NCI-H524 treated with DMSO at 0.1 percent for 48 hours (cell line): ENCODE measurements at regions not wholly inside any gene's neighbourhood (a gene's known extent, or its start where the extent isn't known, plus 50 kb on each side); places are given as distances from the start of the nearest gene placed in this dataset.
"Not testable (repeated sequence)": the region's sequence is repeated elsewhere in the genome, so short reads cannot be mapped to it uniquely, and the experiment has no call there.

ENCODE experiments used
- DNase-seq: peaks from one replicate; lab custom pipeline; 2025; lab: John Stamatoyannopoulos, UW

- no peak for DNase-seq
These were observed 366.8 kb upstream of the DPYD start for GRCh38 chr1:98287626-98288025.

DNA sequence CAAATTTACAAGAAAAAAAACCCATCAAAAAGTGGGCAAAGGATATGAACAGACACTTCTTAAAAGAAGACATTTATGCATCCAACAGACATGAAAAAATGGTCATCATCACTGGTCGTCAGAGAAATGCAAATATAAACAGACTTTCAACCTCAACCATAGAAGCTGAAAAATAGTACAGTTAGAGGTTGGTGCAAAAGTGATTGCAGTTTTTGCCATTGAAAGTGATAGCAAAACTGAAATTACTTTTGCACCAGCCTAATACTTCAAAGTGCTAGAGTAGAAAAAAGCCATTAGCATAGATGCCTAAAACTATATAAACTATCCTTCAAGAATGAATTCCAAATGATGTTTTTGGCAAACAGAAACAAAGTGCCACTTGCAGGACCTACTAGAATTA, 365.8 kb upstream of the DPYD start:
- no peak for DNase-seq

DNA sequence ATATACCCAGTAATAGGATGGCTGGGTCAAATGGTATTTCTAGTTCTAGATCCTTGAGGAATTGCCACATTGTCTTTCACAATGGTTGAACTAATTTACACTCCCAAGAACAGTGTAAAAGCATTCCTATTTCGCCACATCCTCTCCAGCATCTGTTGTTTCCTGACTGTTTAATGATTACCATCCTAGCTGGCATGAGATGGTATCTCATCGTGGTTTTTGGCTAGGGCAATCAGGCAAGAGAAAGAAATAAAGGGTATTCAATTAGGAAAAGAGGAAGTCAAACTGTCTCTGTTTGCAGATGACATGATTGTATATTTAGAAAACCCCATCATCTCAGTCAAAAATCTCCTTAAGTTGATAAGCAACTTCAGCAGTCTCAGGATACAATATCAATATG, 364.5 kb upstream of the DPYD start:
- DNase-seq: not testable (repeated sequence)

- DNase-seq: no peak
These were observed 359.2 kb upstream of the DPYD start for GRCh38 chr1:98280049-98280448.

DNA sequence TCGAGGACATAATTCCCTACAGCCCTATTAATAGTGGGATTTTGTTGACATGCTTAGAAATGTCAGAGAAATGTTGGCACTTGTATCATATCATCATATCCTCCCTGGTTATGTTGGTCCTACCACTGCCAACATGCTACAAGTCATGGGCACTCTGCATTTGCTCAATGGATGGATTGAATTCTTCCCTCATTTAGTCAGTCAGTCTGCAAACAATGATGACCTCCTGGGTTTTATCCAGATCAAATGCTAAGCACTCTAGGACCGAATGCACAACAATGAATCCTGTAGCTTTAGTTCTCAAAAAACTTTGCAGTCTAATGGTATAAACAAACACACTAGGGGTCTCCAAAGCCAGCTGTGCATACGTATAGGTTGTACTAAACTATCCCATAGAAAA, 357.2 kb upstream of the DPYD start:
- no peak for DNase-seq

DNA sequence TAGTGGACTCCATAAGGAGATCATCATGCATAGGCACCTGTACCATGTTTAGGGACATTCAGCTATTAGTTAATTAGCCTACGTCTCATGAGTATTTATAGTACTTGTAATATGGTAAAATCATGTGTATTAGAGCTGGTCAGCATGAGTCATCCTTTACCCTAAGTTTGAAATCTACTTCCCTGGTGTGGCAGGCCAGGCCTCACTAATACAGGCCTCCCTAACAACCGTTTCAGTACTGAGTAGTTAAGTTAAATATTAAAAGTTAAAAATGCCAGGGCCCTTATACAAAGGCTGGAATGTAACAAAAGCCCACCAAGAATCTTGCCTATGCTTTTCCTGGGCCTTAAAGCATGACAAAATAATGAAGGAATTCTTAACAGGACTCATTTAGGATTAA, 356.3 kb upstream of the DPYD start:
- no peak for DNase-seq

DNA sequence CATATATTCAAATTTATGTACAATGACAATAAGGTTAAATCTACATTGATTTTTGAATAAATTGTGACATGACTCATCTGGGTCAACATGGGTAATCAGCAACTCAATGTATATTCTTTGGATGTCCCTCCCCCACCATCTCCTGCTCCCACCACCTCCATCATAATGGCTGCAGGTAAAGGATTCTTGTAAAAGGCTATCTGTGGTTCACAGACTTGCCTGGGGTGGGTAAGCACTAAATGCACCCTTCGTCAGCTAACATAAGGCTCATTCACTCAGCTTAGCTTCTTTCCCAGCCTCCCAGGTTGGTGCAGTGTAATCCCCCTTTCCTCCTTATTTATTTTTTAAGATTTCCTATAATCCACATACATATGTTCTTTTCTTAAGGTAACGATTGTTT, 355.7 kb upstream of the DPYD start:
- DNase-seq: no peak

- DNase-seq: no peak
These were observed 347.5 kb upstream of the DPYD start for GRCh38 chr1:98268316-98268715.

DNA sequence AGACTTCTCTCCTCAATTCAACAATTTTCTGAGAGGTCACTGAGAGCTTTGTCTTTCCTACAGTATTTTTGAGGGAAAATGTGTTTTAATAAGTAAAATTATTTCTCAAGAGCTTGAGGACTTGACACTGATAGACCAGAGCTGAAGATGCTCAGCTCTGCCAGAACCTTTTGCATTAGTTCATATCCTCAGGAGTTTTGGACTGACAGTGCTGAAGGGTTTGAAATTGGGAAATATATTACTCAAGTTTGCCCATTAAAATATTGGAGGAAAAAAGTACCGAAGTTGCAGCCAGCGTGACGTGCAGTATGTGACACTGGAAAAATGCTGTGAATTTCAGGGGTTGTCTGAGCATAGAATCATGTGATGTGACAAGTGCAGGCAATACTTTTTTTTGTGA, 346.6 kb upstream of the DPYD start:
- no peak for DNase-seq

- no peak for DNase-seq
These were observed 343.9 kb upstream of the DPYD start for GRCh38 chr1:98264727-98265126.

DNA sequence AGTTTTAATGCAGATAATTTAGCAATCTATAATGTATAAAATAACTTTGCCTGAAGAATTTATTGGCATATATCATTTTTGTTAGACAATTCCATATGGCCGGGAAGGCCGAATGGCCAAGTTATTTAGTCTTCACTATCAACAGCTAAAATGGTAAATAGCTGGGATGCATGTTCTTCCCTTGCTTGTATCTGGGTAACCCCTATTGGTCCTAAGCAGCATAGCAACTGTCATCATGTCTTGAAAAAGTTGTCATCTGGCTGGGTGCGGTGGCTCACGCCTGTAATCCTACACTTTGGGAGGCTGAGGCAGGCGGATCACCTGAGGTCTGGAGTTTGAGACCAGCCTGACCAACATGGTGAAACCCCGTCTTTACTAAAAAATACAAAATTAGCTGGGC, 340.0 kb upstream of the DPYD start:
- no peak for DNase-seq

GRCh38 chr1:98260412-98260811, 339.6 kb upstream of the DPYD start:
- DNase-seq: no peak

DNA sequence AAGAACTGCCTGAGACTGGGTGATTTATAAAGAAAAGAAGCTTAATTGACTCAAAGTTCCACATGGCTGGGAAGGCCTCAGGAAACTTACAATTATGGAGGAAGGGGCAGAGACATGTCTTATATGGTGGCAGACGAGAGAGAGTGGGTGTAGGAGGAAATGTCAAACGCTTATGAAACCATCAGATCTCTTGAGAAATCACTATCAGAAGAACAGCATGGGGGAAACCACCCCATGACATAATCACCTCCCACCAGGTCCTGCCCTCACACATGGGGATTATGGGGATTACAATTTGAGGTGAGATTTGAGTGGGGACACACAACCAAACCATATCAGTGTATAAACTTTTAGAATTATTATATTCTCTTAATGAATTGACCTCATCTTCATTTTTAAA, 335.9 kb upstream of the DPYD start:
- DNase-seq: no peak

DNA sequence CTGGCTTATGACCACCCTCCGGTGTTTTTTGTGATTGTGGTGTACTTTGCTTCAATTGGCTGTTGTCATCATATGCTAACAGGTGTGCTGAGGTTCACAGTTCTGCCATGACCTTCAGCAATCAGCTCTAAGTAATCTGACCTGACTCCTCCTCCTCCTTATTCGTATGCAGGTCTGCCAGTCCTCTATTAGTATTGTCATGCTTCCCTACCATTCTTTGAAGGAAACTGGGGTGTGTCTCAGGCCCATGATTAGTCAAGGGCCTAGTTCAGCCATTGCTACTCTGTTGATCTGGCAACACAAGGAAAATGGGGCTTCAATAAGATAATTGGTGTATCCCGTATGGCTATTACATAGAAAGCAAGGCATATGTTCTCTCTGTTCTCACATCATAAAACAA, 332.3 kb upstream of the DPYD start:
- DNase-seq: no peak

GRCh38 chr1:98251497-98251896, 330.7 kb upstream of the DPYD start:
- no peak for DNase-seq

DNA sequence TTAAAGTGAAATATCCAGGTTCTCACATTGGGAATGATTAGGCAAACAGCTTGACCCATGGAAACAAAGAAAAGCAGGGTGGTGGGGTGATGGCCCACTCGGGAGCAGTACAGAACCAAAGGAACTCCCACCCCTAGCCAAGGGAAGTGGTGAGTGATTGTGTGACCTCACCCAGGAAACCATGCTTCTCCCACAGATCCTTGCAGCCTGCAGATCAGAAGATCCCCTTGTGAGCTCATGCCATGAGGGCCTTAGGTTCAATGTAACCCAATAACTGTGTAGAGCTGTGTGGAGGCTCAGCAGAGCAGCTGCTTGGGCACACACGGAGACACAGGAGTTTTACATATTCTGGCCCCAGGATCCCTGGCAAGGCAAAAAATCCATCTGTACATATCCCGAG, 311.8 kb upstream of the DPYD start:
- DNase-seq: no peak

DNA sequence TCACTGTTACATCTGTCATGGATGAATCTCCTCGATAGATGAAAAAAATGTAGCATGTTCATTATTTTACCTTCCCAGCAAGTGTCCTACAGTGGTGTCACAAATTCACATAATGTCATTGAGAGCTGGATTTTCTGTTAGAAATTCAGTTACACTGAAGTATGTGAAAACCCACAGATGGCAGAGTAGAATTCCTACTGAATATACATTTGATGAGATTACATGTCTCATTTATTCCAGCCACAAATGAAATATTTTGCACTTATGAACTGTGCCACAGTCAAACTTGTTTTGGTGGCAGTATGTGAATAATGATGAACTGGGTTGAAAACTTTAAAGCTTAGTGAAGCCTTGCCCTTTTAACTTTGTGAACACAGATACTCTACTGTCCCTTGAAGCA, 301.9 kb upstream of the DPYD start:
- no peak for DNase-seq

DNA sequence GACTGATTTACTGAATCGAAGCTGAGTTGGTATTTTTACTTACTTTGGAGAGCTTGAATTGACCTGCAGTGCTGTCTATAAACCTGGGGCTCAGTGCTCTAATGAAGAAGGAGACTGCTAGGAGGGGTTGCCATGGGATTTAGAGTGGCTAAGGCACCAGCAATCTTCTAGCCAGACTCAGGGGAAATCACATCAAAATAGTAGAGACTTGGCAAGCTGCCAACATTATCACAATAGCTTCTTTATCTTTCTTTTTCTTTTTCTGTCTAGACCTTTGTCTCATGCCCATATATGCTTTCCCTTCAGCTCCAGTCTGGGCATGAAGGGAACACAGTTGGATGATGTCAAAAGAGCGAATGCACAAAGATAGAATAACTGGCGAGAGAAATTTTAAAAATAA, 301.1 kb upstream of the DPYD start:
- no peak for DNase-seq

DNA sequence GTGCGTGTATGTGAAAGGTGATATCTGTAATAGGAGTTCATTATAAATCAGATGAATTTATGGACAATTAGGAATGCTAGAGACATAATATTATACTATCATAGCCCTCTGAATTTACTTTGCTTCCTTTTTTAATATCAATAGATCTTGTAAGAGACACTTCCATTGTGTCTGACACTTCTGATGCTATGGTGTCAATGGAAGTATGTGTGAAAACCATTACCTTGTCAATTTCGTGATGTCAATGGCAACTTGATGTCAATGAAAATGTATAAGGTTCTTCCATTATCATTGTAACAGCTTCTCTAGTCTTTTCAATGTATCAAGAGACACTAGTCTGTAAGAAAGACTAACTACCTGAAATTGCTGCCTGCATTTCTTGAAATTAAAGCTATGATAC, 296.8 kb upstream of the DPYD start:
- no peak for DNase-seq

GRCh38 chr1:98216304-98216703, 295.5 kb upstream of the DPYD start:
- no peak for DNase-seq

- DNase-seq: no peak
These were observed 290.5 kb upstream of the DPYD start for GRCh38 chr1:98211271-98211845.

GRCh38 chr1:98210563-98210962, 289.7 kb upstream of the DPYD start:
- no peak for DNase-seq

- DNase-seq: no peak
These were observed 289.2 kb upstream of the DPYD start for GRCh38 chr1:98210064-98210463.

DNA sequence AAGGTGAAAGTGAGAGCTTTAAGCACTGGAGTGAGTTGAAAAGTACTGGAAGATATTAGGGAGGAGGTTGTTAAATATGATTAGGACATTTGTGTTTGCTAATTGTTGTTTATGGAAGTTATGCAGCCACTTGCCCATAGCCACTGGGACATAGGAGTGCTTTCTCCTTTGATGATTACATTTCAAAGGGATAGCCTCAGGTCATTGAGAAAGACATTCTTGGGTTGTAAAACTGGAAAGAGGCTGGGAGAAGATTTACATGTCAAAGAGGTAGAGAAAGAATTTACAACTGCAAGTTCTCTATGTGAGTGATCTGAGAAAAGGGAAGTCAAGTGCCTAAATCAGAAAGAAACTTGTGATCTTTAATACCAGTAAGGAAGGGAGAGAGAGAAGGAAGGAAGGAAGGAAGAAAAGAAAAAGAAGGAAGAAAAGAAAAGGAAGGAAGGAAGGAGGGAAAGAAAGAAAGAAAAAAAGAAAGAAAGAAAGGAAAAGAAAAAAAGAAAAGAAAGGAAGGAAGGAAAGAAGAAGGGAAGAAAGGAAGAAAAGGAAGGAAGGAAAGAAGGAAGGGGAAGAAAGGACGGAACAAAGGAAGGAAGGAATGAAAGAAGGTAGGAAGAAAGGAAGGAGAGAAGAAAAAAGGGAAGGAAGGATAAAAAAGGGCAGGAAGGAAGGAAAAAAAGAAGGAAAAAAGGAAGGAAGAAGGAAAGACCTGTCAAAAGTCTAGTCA, 284.6 kb upstream of the DPYD start:
- no peak for DNase-seq
